KMS-11 (cell line): ENCODE measurements at regions not wholly inside any gene's neighbourhood (a gene's known extent, or its start where the extent isn't known, plus 50 kb on each side); places are given as distances from the start of the nearest gene placed in this dataset.

Source experiments
- H2AFZ ChIP-seq: fragments of 200-600 bp; sonication (generic); 2 replicates; pipeline ENCODE4 v1.6.1; 2016; ENCODE audit warnings: antibody characterized with exemption, mixed run types, low read depth
- H3K27ac ChIP-seq: fragments of 200-600 bp; sonication (generic); 2 replicates; pipeline ENCODE4 v1.6.1; 2016; ENCODE audit warnings: mild to moderate bottlenecking, mixed run types
- H3K27me3 ChIP-seq: fragments of 200-600 bp; sonication (generic); 2 replicates; pipeline ENCODE4 v1.6.1; 2017; ENCODE audit warnings: mild to moderate bottlenecking, low read depth, mixed run types, moderate library complexity; ENCODE audit not compliant: insufficient read depth
- H3K36me3 ChIP-seq: fragments of 200-600 bp; sonication (generic); 2 replicates; pipeline ENCODE4 v1.6.1; 2017; ENCODE audit warnings: mild to moderate bottlenecking, mixed run types; ENCODE audit not compliant: insufficient read depth
- H3K4me1 ChIP-seq: fragments of 200-600 bp; sonication (generic); 2 replicates; pipeline ENCODE4 v1.6.1; 2016; ENCODE audit warnings: mild to moderate bottlenecking, low read depth, mixed run types; ENCODE audit not compliant: poor library complexity, severe bottlenecking
- H3K4me2 ChIP-seq: fragments of 200-600 bp; sonication (generic); 2 replicates; pipeline ENCODE4 v1.7.0; 2016; ENCODE audit warnings: mild to moderate bottlenecking, mixed run types
- H3K4me3 ChIP-seq: fragments of 200-600 bp; sonication (generic); IDR thresholded peaks from 2 replicates; pipeline ENCODE4 v1.6.1; 2017; ENCODE audit warnings: low read depth, low read length, mixed read lengths; ENCODE audit not compliant: insufficient read depth
- H3K79me2 ChIP-seq: fragments of 200-600 bp; sonication (generic); 2 replicates; pipeline ENCODE4 v1.6.1; 2016; ENCODE audit warnings: low read depth, mixed run types; ENCODE audit not compliant: insufficient read depth
- H3K9ac ChIP-seq: fragments of 200-600 bp; sonication (generic); 2 replicates; pipeline ENCODE4 v1.6.1; 2016; ENCODE audit warnings: mild to moderate bottlenecking, mixed run types
- H4K20me1 ChIP-seq: fragments of 200-600 bp; sonication (generic); 2 replicates; pipeline ENCODE4 v1.6.1; 2016; ENCODE audit warnings: mild to moderate bottlenecking, mixed run types; ENCODE audit not compliant: insufficient read depth
- TF ChIP-seq, protein P1 (sequence below): fragments of 200-600 bp; sonication (generic); conservative IDR thresholded peaks from 2 replicates; pipeline ENCODE4 v1.6.1; 2017; ENCODE audit warnings: low read depth, mild to moderate bottlenecking, antibody characterized with exemption, low read length, moderate library complexity, mixed read lengths

- Histone ChIP-seq H3K9ac (no peak overlapping the region), H3K27ac (no peak overlapping the region), H3K4me2 (no peak overlapping the region), H3K36me3 (no peaks in the 10 kb centered on the region), H2AFZ (no peak overlapping the region), H3K27me3 (no peaks in the 10 kb centered on the region), H3K4me1 (no peaks in the 10 kb centered on the region), H3K4me3 (no peak overlapping the region), H3K79me2 (no peaks in the 10 kb centered on the region), H4K20me1 (no peaks in the 10 kb centered on the region)
- TF ChIP-seq, protein P1, sequence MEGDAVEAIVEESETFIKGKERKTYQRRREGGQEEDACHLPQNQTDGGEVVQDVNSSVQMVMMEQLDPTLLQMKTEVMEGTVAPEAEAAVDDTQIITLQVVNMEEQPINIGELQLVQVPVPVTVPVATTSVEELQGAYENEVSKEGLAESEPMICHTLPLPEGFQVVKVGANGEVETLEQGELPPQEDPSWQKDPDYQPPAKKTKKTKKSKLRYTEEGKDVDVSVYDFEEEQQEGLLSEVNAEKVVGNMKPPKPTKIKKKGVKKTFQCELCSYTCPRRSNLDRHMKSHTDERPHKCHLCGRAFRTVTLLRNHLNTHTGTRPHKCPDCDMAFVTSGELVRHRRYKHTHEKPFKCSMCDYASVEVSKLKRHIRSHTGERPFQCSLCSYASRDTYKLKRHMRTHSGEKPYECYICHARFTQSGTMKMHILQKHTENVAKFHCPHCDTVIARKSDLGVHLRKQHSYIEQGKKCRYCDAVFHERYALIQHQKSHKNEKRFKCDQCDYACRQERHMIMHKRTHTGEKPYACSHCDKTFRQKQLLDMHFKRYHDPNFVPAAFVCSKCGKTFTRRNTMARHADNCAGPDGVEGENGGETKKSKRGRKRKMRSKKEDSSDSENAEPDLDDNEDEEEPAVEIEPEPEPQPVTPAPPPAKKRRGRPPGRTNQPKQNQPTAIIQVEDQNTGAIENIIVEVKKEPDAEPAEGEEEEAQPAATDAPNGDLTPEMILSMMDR = no peak
Observed at GRCh38 chr2:12363569-12363968, 353.2 kb upstream of the TRIB2 start.

- Histone ChIP-seq H3K36me3 (no peaks in the 10 kb centered on the region), H3K4me1 (no peaks in the 10 kb centered on the region), H3K27me3 (no peaks in the 10 kb centered on the region), H3K4me3 (no peak overlapping the region), H3K27ac (no peak overlapping the region), H3K79me2 (no peaks in the 10 kb centered on the region), H3K4me2 (no peak overlapping the region), H2AFZ (no peak overlapping the region), H4K20me1 (no peaks in the 10 kb centered on the region), H3K9ac (no peak overlapping the region)
- TF ChIP-seq, protein P1 = no peak
Observed at GRCh38 chr2:12369566-12369965, 347.2 kb upstream of the TRIB2 start.

DNA sequence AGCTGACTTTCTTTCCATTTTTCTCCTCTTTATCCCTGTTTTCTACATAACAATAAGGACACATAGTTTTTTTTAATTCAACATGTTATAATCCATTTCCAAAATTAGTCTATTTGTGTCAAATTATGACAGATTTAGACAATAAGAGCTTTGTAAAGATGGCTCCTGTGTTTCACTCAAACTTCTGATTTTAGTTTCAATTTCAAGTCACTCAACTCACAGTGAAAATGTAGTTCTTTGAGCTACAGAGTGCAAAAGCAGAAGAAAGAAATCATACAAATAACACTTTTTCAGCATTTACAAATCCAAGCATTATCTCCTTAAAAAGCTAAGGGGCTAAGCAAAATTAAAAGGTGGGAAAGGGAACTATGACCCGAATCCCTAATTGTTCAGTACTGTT lies 340.7 kb upstream of the TRIB2 start:
- no peak overlapping the region for H3K4me3 ChIP-seq
- H3K4me2 ChIP-seq = no peak overlapping the region
- no peaks in the 10 kb centered on the region for H3K4me1 ChIP-seq
- H2AFZ ChIP-seq = no peak overlapping the region
- no peak overlapping the region for H3K27ac ChIP-seq
- H3K27me3 ChIP-seq = no peaks in the 10 kb centered on the region
- TF ChIP-seq, protein P1 = no peak
- H3K9ac ChIP-seq = no peak overlapping the region
- no peaks in the 10 kb centered on the region for H3K36me3 ChIP-seq
- no peaks in the 10 kb centered on the region for H3K79me2 ChIP-seq
- H4K20me1 ChIP-seq = no peaks in the 10 kb centered on the region

DNA sequence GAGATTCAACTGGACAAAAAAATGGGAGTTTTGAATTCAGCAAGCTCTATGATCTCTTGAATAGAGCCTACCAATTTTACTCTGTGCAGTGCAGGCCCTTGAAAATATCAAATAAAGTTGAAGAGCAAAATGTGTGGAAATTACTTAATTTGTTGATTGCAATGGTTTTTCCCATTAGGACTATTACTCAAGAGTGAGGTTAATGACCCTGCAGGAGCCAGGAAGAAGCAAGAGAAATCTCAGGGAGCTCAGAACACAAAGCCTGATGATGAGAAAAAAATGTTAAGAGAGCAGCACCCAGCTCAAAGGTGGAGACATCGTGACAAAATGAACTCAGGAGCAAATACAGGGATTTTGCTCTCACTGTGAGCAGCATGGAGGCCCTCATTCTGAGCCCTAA lies 337.6 kb upstream of the TRIB2 start:
- Histone ChIP-seq H3K4me1 (no peaks in the 10 kb centered on the region), H3K27ac (no peak overlapping the region), H2AFZ (no peak overlapping the region), H3K4me2 (no peak overlapping the region), H3K9ac (no peak overlapping the region), H3K4me3 (no peak overlapping the region), H3K36me3 (no peaks in the 10 kb centered on the region), H4K20me1 (no peaks in the 10 kb centered on the region), H3K27me3 (no peaks in the 10 kb centered on the region), H3K79me2 (no peaks in the 10 kb centered on the region)
- TF ChIP-seq, protein P1 = no peak
